Chondrocyte (in vitro differentiated cells): ENCODE measurements at regions not wholly inside any gene's neighbourhood (a gene's known extent, or its start where the extent isn't known, plus 50 kb on each side); places are given as distances from the start of the nearest gene placed in this dataset.

Experiments used
- DNase-seq: peaks from one replicate; pipeline ENCODE4 v3.0.0; 2021; ENCODE audit warnings: mixed read lengths, low spot score
- H3K27ac Mint-ChIP-seq: one replicate; pipeline ENCODE4 v1.8.0; 2021; ENCODE audit warnings: mild to moderate bottlenecking, moderate library complexity, mixed read lengths; ENCODE audit not compliant: unreplicated experiment
- H3K27me3 Mint-ChIP-seq: 2 replicates; pipeline ENCODE4 v1.8.0; 2021; ENCODE audit warnings: low read depth, mixed read lengths
- H3K36me3 Mint-ChIP-seq: 2 replicates; pipeline ENCODE4 v1.8.0; 2021; ENCODE audit warnings: low read depth, mixed read lengths
- H3K4me1 Mint-ChIP-seq: 2 replicates; pipeline ENCODE4 v1.8.0; 2021; ENCODE audit warnings: low read depth, mild to moderate bottlenecking, mixed read lengths
- H3K4me3 Mint-ChIP-seq: one replicate; pipeline ENCODE4 v1.8.0; 2021; ENCODE audit warnings: mild to moderate bottlenecking, moderate library complexity, mixed read lengths; ENCODE audit not compliant: unreplicated experiment
- H3K9me3 Mint-ChIP-seq: 2 replicates; pipeline ENCODE4 v1.8.0; 2021; ENCODE audit warnings: low read depth, mixed read lengths
- CTCF ChIP-seq: fragments of 200-600 bp; sonication (generic); IDR thresholded peaks from 2 replicates; pipeline ENCODE4 v1.5.0; 2021; ENCODE audit warnings: antibody characterized with exemption, mild to moderate bottlenecking, moderate library complexity

- peaks cover 29% of the 10 kb centered on the region for H3K27me3 Mint-ChIP-seq
- H3K27ac Mint-ChIP-seq, result no peak overlapping the region
- no peaks in the 10 kb centered on the region for H3K9me3 Mint-ChIP-seq
- H3K4me1 Mint-ChIP-seq, result no peaks in the 10 kb centered on the region
- no peak for TF ChIP-seq CTCF
- H3K4me3 Mint-ChIP-seq, result no peak overlapping the region
- DNase-seq, result no peak
- H3K36me3 Mint-ChIP-seq, result no peaks in the 10 kb centered on the region
Observed at GRCh38 chr5:147052519-147052918, 174.0 kb upstream of the PPP2R2B start.

- Mint-ChIP-seq H3K27ac (no peak overlapping the region), H3K9me3 (no peaks in the 10 kb centered on the region)
- no peak for TF ChIP-seq CTCF
Observed at GRCh38 chr5:147055089-147055826, 176.7 kb upstream of the PPP2R2B start.

GRCh38 chr5:147055850-147056566 is 177.5 kb upstream of the PPP2R2B start:
- TF ChIP-seq CTCF, result no peak
- Mint-ChIP-seq H3K36me3 (no peaks in the 10 kb centered on the region), H3K4me1 (no peaks in the 10 kb centered on the region), H3K4me3 (no peak overlapping the region), H3K27me3 (peaks cover 20% of the 10 kb centered on the region), H3K27ac (no peak overlapping the region), H3K9me3 (no peaks in the 10 kb centered on the region)
- no peak for DNase-seq

More at GRCh38 chr5:147055089-147055826, 176.7 kb upstream of the PPP2R2B start:
- H3K4me1 Mint-ChIP-seq, result no peaks in the 10 kb centered on the region
- H3K4me3 Mint-ChIP-seq, result no peak overlapping the region
- no peak for DNase-seq
- H3K27me3 Mint-ChIP-seq, result peaks cover 20% of the 10 kb centered on the region
- no peaks in the 10 kb centered on the region for H3K36me3 Mint-ChIP-seq

- Mint-ChIP-seq H3K27ac (no peak overlapping the region), H3K27me3 (peaks cover 20% of the 10 kb centered on the region), H3K36me3 (no peaks in the 10 kb centered on the region), H3K4me3 (no peak overlapping the region), H3K4me1 (no peaks in the 10 kb centered on the region), H3K9me3 (no peaks in the 10 kb centered on the region)
- TF ChIP-seq CTCF, result no peak
- no peak for DNase-seq
Observed at GRCh38 chr5:147057051-147057450, 177.8 kb upstream of the STK32A start.

- TF ChIP-seq CTCF, result no peak
- DNase-seq, result no peak
- Mint-ChIP-seq H3K4me1 (no peaks in the 10 kb centered on the region), H3K4me3 (no peak overlapping the region), H3K9me3 (no peaks in the 10 kb centered on the region), H3K27ac (no peak overlapping the region), H3K27me3 (peaks cover 15% of the 10 kb centered on the region), H3K36me3 (no peaks in the 10 kb centered on the region)
Observed at GRCh38 chr5:147061431-147061830, 173.4 kb upstream of the STK32A start.
